Parathyroid adenoma (tissue), 2 donors: ENCODE measurements at regions not wholly inside any gene's neighbourhood (a gene's known extent, or its start where the extent isn't known, plus 50 kb on each side); places are given as distances from the start of the nearest gene placed in this dataset.
"Not testable (repeated sequence)": the region's sequence is repeated elsewhere in the genome, so short reads cannot be mapped to it uniquely, and the experiment has no call there.

ENCODE experiments used
- H2AFZ ChIP-seq: fragments of 300-600 bp; sonication (generic); one replicate; pipeline ENCODE4 v1.7.0; 2017; ENCODE audit warnings: antibody characterized with exemption, mild to moderate bottlenecking
- H3K27ac ChIP-seq: fragments of 300-600 bp; sonication (generic); one replicate; pipeline ENCODE4 v1.7.0; 2017
- H3K27me3 ChIP-seq: fragments of 300-600 bp; sonication (generic); one replicate; pipeline ENCODE4 v1.7.0; 2017; ENCODE audit warnings: low read length; ENCODE audit not compliant: control insufficient read depth, insufficient read depth
- H3K36me3 ChIP-seq: fragments of 300-600 bp; sonication (generic); one replicate; pipeline ENCODE4 v1.7.0; 2017; ENCODE audit warnings: low read length; ENCODE audit not compliant: control insufficient read depth, insufficient read depth
- H3K4me1 ChIP-seq: fragments of 300-600 bp; sonication (generic); one replicate; pipeline ENCODE4 v1.7.0; 2017; ENCODE audit warnings: control low read depth
- H3K4me2 ChIP-seq: fragments of 300-600 bp; sonication (generic); one replicate; pipeline ENCODE4 v1.7.0; 2017; ENCODE audit warnings: low read length
- H3K4me3 ChIP-seq: fragments of 300-600 bp; sonication (generic); one replicate; pipeline ENCODE4 v1.7.0; 2017; ENCODE audit warnings: low read depth, low read length
- H3K79me2 ChIP-seq: fragments of 300-600 bp; sonication (generic); one replicate; pipeline ENCODE4 v1.7.0; 2017; ENCODE audit warnings: control low read depth
- H3K9ac ChIP-seq: fragments of 300-600 bp; sonication (generic); one replicate; pipeline ENCODE4 v1.7.0; 2017; ENCODE audit warnings: mild to moderate bottlenecking
- H3K9me3 ChIP-seq: fragments of 300-600 bp; sonication (generic); one replicate; pipeline ENCODE4 v1.7.0; 2017; ENCODE audit warnings: low read length; ENCODE audit not compliant: control insufficient read depth
- CTCF ChIP-seq: fragments of 300-600 bp; sonication (generic); IDR thresholded peaks from one replicate; pipeline ENCODE4 v1.7.0; 2017; ENCODE audit warnings: antibody characterized with exemption, mild to moderate bottlenecking
- donor health status: primary hyperparathyroidism.

DNA sequence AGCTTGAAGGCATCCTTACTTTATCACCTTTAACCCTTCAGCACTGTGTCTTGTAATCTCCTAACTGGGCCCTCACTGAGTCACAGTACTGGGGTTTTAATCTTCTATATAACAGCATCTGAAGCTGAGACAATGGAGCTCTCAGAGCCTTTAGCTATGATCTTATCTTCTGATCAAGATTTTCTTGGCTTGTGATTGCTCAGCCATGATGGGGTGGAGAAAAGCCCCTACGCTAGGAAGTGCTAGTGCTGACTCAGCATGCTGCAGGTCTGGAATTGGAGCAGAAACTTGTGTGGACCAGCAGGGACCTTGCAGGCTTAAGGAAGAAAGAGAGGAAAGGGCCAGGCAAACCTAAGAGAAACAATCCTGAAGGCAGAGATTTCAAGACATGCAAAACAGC, 71.7 kb upstream of the EED start:
- Histone ChIP-seq H3K9ac (no peak overlapping the region), H3K79me2 (no peaks in the 10 kb centered on the region), H3K4me1 (peaks cover 42% of the 10 kb centered on the region), H3K9me3 (no peaks in the 10 kb centered on the region), H2AFZ (no peak overlapping the region), H3K4me3 (no peak overlapping the region), H3K27ac (peak overlapping the region; percentile 93), H3K4me2 (no peak overlapping the region), H3K36me3 (no peaks in the 10 kb centered on the region), H3K27me3 (no peaks in the 10 kb centered on the region)
- no peak for TF ChIP-seq CTCF

- Histone ChIP-seq H3K27ac (peak overlapping the region; percentile 93), H3K4me1 (peaks cover 45% of the 10 kb centered on the region)
Observed at GRCh38 chr11:86171627-86172026, 72.9 kb upstream of the EED start.

GRCh38 chr11:86167499-86168164, 76.9 kb upstream of the EED start:
- Histone ChIP-seq H3K9ac (no peak overlapping the region), H3K27ac (peak overlapping the region; percentile 63)

More at GRCh38 chr11:86171627-86172026, 72.9 kb upstream of the EED start:
- no peaks in the 10 kb centered on the region for H3K9me3 ChIP-seq
- H3K27me3 ChIP-seq, result no peaks in the 10 kb centered on the region
- H2AFZ ChIP-seq, result no peak overlapping the region
- H3K9ac ChIP-seq, result no peak overlapping the region
- H3K79me2 ChIP-seq, result no peaks in the 10 kb centered on the region
- no peaks in the 10 kb centered on the region for H3K36me3 ChIP-seq
- H3K4me2 ChIP-seq, result no peak overlapping the region
- H3K4me3 ChIP-seq, result no peak overlapping the region
- TF ChIP-seq CTCF, result no peak

GRCh38 chr11:86166287-86166686, 78.3 kb upstream of the EED start:
- not testable (repeated sequence) for H3K9ac ChIP-seq, H3K36me3 ChIP-seq, H3K9me3 ChIP-seq, H3K27ac ChIP-seq, H3K27me3 ChIP-seq, H3K79me2 ChIP-seq, H3K4me3 ChIP-seq, H2AFZ ChIP-seq, H3K4me2 ChIP-seq
- peaks cover 42% of the 10 kb centered on the region for H3K4me1 ChIP-seq

More at GRCh38 chr11:86167499-86168164, 76.9 kb upstream of the EED start:
- Histone ChIP-seq H3K79me2 (no peaks in the 10 kb centered on the region), H3K27me3 (no peaks in the 10 kb centered on the region), H3K4me2 (no peak overlapping the region), H3K9me3 (no peaks in the 10 kb centered on the region), H3K4me3 (no peak overlapping the region), H3K36me3 (no peaks in the 10 kb centered on the region), H3K4me1 (peaks cover 39% of the 10 kb centered on the region), H2AFZ (peak overlapping the region; percentile 42)
- TF ChIP-seq CTCF, result no peak

GRCh38 chr11:86164106-86164505, 80.4 kb upstream of the EED start:
- Histone ChIP-seq H3K79me2 (no peaks in the 10 kb centered on the region), H3K9ac (no peak overlapping the region), H3K27me3 (no peaks in the 10 kb centered on the region), H3K4me2 (no peak overlapping the region), H2AFZ (no peak overlapping the region), H3K27ac (peak overlapping the region; percentile 96), H3K4me1 (peaks cover 53% of the 10 kb centered on the region), H3K9me3 (no peaks in the 10 kb centered on the region), H3K4me3 (no peak overlapping the region), H3K36me3 (no peaks in the 10 kb centered on the region)
- no peak for TF ChIP-seq CTCF

DNA sequence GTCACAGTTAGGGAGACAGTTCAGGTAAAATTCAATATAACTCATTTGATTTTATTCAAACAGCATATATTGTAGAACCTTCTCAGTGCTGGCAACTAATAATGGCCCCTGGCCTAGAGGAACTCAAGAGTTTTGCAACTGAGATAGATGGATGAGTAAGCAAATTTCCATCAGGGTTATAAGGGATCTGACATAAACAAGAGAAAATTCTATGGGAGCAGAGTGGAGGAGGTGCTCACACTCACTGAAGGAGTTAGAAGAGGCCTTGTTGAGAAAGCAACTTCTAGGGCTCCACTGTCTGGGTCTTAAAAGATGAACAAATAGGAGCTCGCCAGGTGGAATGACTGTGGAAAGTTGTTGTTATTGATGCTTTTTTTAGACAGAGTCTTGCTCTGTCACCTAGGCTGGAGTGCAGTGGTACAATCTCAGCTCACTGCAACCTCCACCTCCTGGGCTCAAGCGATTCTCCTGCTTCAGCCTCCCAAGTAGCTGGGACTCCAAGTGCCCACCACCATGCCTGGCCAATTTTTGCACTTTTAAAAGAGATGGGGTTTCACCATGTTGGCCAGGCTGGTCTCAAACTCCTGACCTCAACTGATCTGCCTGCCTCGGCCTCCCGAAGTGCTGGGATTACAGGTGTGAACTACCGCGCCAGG, 81.2 kb upstream of the EED start:
- H3K79me2 ChIP-seq, H2AFZ ChIP-seq, H3K27me3 ChIP-seq, H3K4me3 ChIP-seq, H3K9me3 ChIP-seq, H3K4me2 ChIP-seq, H3K9ac ChIP-seq, H3K36me3 ChIP-seq: not testable (repeated sequence)
- H3K27ac ChIP-seq, result peak overlapping the region; percentile 96
- peaks cover 60% of the 10 kb centered on the region for H3K4me1 ChIP-seq
